Neural cell (in vitro differentiated cells): ENCODE measurements at regions not wholly inside any gene's neighbourhood (a gene's known extent, or its start where the extent isn't known, plus 50 kb on each side); places are given as distances from the start of the nearest gene placed in this dataset.

Source experiments
- H2AFZ ChIP-seq: fragments of 200-600, 300-800 bp; sonication (generic), shearing (Covaris generic); 2 replicates; pipeline ENCODE4 v1.6.0; 2014; ENCODE audit warnings: low read depth, mild to moderate bottlenecking, antibody characterized with exemption, low read length, moderate library complexity
- H3F3A ChIP-seq: fragments of 200-600 bp; shearing (Covaris generic); 2 replicates; pipeline ENCODE4 v1.6.1; 2016; ENCODE audit warnings: mild to moderate bottlenecking, moderate library complexity, mixed read lengths, antibody characterized with exemption, low read length; ENCODE audit not compliant: insufficient read depth, poor library complexity, severe bottlenecking
- H3K27ac ChIP-seq: fragments of 200-600, 300-800 bp; sonication (generic), shearing (Covaris generic); 2 replicates; pipeline ENCODE4 v1.5.1; 2014; ENCODE audit warnings: mild to moderate bottlenecking, low read length, moderate library complexity
- H3K27me3 ChIP-seq: fragments of 300-800, 200-600 bp; sonication (generic), shearing (Covaris generic); 2 replicates; pipeline ENCODE4 v1.6.0; 2014; ENCODE audit warnings: mild to moderate bottlenecking, low read depth, low read length, moderate library complexity; ENCODE audit not compliant: insufficient read depth
- H3K36me3 ChIP-seq: fragments of 300-800, 200-600 bp; sonication (generic), shearing (Covaris generic); 2 replicates; pipeline ENCODE4 v1.5.1; 2014; ENCODE audit warnings: mild to moderate bottlenecking, antibody characterized with exemption, low read length, moderate library complexity; ENCODE audit not compliant: insufficient read depth
- H3K4me2 ChIP-seq: fragments of 300-800, 200-600 bp; sonication (generic), shearing (Covaris generic); 2 replicates; pipeline ENCODE4 v1.6.0; 2014; ENCODE audit warnings: mild to moderate bottlenecking, low read length
- H3K4me3 ChIP-seq: fragments of 300-800, 200-600 bp; sonication (generic), shearing (Covaris generic); 2 replicates; pipeline ENCODE4 v1.5.1; 2014; ENCODE audit warnings: mild to moderate bottlenecking, low read length, moderate library complexity
- H3K79me2 ChIP-seq: fragments of 200-600 bp; shearing (Covaris generic); replicated peaks from 2 replicates; pipeline ENCODE4 v1.6.0; 2014; ENCODE audit warnings: mild to moderate bottlenecking, low read length, moderate library complexity; ENCODE audit not compliant: insufficient read depth
- H3K9ac ChIP-seq: fragments of 300-800, 200-600 bp; sonication (generic), shearing (Covaris generic); 2 replicates; pipeline ENCODE4 v1.6.1; 2016; ENCODE audit warnings: mild to moderate bottlenecking, low read length, mixed read lengths
- H3K9me2 ChIP-seq: fragments of 200-600 bp; shearing (Covaris generic); 2 replicates; pipeline ENCODE4 v1.6.1; 2016; ENCODE audit warnings: mild to moderate bottlenecking, low read length, mixed read lengths; ENCODE audit not compliant: insufficient read depth
- H3K9me3 ChIP-seq: fragments of 200-600, 300-800 bp; sonication (generic), shearing (Covaris generic); 2 replicates; pipeline ENCODE4 v1.6.1; 2016; ENCODE audit warnings: mild to moderate bottlenecking, mixed run types, low read length, moderate library complexity, mixed read lengths
- H4K20me1 ChIP-seq: fragments of 200-600 bp; shearing (Covaris generic); 2 replicates; pipeline ENCODE4 v1.6.1; 2016; ENCODE audit warnings: mild to moderate bottlenecking, mixed run types; ENCODE audit not compliant: insufficient read depth
- EP300 ChIP-seq: fragments of 450-650 bp; conservative IDR thresholded peaks from 2 replicates; pipeline ENCODE4 v1.6.1; 2014; ENCODE audit warnings: antibody characterized with exemption, mild to moderate bottlenecking, moderate library complexity; ENCODE audit not compliant: poor library complexity, severe bottlenecking
- EZH2 ChIP-seq: fragments of 200-600, 300-800 bp; shearing (Covaris generic), sonication (generic); IDR thresholded peaks from 2 replicates; pipeline ENCODE4 v1.6.1; 2014; ENCODE audit warnings: antibody characterized with exemption, low read length, borderline replicate concordance, mild to moderate bottlenecking; ENCODE audit not compliant: insufficient read depth, poor library complexity, severe bottlenecking
- MXI1 ChIP-seq: fragments of 450-650 bp; conservative IDR thresholded peaks from 2 replicates; pipeline ENCODE4 v1.6.1; 2014; ENCODE audit warnings: antibody characterized with exemption, mild to moderate bottlenecking; ENCODE audit not compliant: poor library complexity, severe bottlenecking
- POLR2AphosphoS5 ChIP-seq: IDR thresholded peaks from 2 replicates; pipeline ENCODE4 v1.6.1; 2012
- RAD21 ChIP-seq: fragments of 450-650 bp; conservative IDR thresholded peaks from 2 replicates; pipeline ENCODE4 v1.6.1; 2014; ENCODE audit warnings: antibody characterized with exemption, mild to moderate bottlenecking, moderate library complexity
- SMC3 ChIP-seq: fragments of 450-650 bp; conservative IDR thresholded peaks from 2 replicates; pipeline ENCODE4 v1.6.1; 2014; ENCODE audit warnings: antibody characterized with exemption, mild to moderate bottlenecking, moderate library complexity; ENCODE audit not compliant: poor library complexity
- TAF1 ChIP-seq: IDR thresholded peaks from 2 replicates; pipeline ENCODE4 v1.6.1; 2012; ENCODE audit warnings: low read depth
- TF ChIP-seq, protein P1 (sequence below): fragments of 450-650 bp; IDR thresholded peaks from 2 replicates; pipeline ENCODE4 v1.5.1; 2014; ENCODE audit warnings: antibody characterized with exemption, mild to moderate bottlenecking, moderate library complexity; ENCODE audit not compliant: poor library complexity, severe bottlenecking
- TF ChIP-seq, protein P2 (sequence below): IDR thresholded peaks from 2 replicates; pipeline ENCODE4 v1.6.1; 2012; ENCODE audit warnings: borderline replicate concordance

- H4K20me1 ChIP-seq, result no peaks in the 10 kb centered on the region
- H2AFZ ChIP-seq, result no peak overlapping the region
- H3K9ac ChIP-seq, result no peak overlapping the region
- H3K36me3 ChIP-seq, result no peaks in the 10 kb centered on the region
- H3K9me3 ChIP-seq, result no peaks in the 10 kb centered on the region
- TF ChIP-seq MXI1, result no peak
- TF ChIP-seq TAF1, result no peak
- TF ChIP-seq EZH2, result no peak
- TF ChIP-seq, protein P1, sequence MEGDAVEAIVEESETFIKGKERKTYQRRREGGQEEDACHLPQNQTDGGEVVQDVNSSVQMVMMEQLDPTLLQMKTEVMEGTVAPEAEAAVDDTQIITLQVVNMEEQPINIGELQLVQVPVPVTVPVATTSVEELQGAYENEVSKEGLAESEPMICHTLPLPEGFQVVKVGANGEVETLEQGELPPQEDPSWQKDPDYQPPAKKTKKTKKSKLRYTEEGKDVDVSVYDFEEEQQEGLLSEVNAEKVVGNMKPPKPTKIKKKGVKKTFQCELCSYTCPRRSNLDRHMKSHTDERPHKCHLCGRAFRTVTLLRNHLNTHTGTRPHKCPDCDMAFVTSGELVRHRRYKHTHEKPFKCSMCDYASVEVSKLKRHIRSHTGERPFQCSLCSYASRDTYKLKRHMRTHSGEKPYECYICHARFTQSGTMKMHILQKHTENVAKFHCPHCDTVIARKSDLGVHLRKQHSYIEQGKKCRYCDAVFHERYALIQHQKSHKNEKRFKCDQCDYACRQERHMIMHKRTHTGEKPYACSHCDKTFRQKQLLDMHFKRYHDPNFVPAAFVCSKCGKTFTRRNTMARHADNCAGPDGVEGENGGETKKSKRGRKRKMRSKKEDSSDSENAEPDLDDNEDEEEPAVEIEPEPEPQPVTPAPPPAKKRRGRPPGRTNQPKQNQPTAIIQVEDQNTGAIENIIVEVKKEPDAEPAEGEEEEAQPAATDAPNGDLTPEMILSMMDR, result no peak
- TF ChIP-seq SMC3, result no peak
- TF ChIP-seq, protein P2, sequence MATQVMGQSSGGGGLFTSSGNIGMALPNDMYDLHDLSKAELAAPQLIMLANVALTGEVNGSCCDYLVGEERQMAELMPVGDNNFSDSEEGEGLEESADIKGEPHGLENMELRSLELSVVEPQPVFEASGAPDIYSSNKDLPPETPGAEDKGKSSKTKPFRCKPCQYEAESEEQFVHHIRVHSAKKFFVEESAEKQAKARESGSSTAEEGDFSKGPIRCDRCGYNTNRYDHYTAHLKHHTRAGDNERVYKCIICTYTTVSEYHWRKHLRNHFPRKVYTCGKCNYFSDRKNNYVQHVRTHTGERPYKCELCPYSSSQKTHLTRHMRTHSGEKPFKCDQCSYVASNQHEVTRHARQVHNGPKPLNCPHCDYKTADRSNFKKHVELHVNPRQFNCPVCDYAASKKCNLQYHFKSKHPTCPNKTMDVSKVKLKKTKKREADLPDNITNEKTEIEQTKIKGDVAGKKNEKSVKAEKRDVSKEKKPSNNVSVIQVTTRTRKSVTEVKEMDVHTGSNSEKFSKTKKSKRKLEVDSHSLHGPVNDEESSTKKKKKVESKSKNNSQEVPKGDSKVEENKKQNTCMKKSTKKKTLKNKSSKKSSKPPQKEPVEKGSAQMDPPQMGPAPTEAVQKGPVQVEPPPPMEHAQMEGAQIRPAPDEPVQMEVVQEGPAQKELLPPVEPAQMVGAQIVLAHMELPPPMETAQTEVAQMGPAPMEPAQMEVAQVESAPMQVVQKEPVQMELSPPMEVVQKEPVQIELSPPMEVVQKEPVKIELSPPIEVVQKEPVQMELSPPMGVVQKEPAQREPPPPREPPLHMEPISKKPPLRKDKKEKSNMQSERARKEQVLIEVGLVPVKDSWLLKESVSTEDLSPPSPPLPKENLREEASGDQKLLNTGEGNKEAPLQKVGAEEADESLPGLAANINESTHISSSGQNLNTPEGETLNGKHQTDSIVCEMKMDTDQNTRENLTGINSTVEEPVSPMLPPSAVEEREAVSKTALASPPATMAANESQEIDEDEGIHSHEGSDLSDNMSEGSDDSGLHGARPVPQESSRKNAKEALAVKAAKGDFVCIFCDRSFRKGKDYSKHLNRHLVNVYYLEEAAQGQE, result no peak
- no peak for TF ChIP-seq RAD21
- no peak for TF ChIP-seq POLR2AphosphoS5
- no peak for TF ChIP-seq EP300
- no peak overlapping the region for H3K4me3 ChIP-seq
- H3K27me3 ChIP-seq, result no peaks in the 10 kb centered on the region
- no peak overlapping the region for H3K4me2 ChIP-seq
- H3K27ac ChIP-seq, result no peak overlapping the region
- no peaks in the 10 kb centered on the region for H3F3A ChIP-seq
- H3K9me2 ChIP-seq, result no peaks in the 10 kb centered on the region
- H3K79me2 ChIP-seq, result no peaks in the 10 kb centered on the region
Observed at GRCh38 chr12:58253663-58254062, 312.3 kb downstream of the ATP23 start.

DNA sequence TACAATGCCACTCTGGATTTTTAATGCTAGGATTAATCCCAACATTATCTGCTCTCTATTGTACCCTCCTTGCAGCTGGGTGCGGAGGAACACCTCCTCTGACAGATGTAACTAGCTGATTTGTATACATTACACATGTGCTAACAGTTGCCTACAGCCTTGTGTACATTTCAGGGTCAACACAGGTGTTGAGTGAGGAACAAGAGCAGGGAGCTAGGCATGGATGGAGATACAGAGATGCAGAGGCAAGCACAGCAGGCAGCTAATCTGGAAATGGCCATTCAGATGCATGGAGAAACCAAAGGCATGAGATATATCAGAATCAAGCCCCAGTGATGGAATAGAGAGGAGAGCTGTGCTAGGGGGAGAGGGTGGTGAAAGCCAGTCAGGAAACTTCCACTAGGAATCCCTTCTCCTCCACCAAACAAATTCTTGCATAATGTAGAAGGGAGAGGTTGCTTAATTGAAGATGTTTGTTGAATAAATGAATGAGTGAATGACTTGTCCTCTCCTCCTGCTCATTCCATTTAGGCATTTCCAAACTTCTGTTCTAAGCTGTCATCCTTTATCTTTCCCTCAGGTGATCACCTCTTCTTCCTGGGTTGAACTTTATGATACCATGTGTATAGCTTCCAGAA is 313.2 kb downstream of the ATP23 start:
- no peak overlapping the region for H3K4me2 ChIP-seq
- no peaks in the 10 kb centered on the region for H3F3A ChIP-seq
- no peak overlapping the region for H3K4me3 ChIP-seq
- no peak overlapping the region for H3K9ac ChIP-seq
- H3K79me2 ChIP-seq, result no peaks in the 10 kb centered on the region
- no peaks in the 10 kb centered on the region for H4K20me1 ChIP-seq
- H3K36me3 ChIP-seq, result no peaks in the 10 kb centered on the region
- H3K27ac ChIP-seq, result no peak overlapping the region
- no peaks in the 10 kb centered on the region for H3K9me3 ChIP-seq
- TF ChIP-seq SMC3, result no peak
- TF ChIP-seq RAD21, result no peak
- H2AFZ ChIP-seq, result no peak overlapping the region
- no peaks in the 10 kb centered on the region for H3K9me2 ChIP-seq
- no peaks in the 10 kb centered on the region for H3K27me3 ChIP-seq

- H3F3A ChIP-seq, result no peaks in the 10 kb centered on the region
- no peaks in the 10 kb centered on the region for H4K20me1 ChIP-seq
- no peak overlapping the region for H3K4me3 ChIP-seq
- no peaks in the 10 kb centered on the region for H3K27me3 ChIP-seq
- no peaks in the 10 kb centered on the region for H3K79me2 ChIP-seq
- no peak overlapping the region for H2AFZ ChIP-seq
- H3K9me3 ChIP-seq, result no peaks in the 10 kb centered on the region
- H3K9ac ChIP-seq, result no peak overlapping the region
- TF ChIP-seq POLR2AphosphoS5 (no peak), MXI1 (no peak), RAD21 (no peak), SMC3 (no peak), TAF1 (no peak), EP300 (no peak), EZH2 (no peak)
- TF ChIP-seq, protein P2, result no peak
- TF ChIP-seq, protein P1, result no peak
- H3K4me2 ChIP-seq, result no peak overlapping the region
- H3K9me2 ChIP-seq, result no peaks in the 10 kb centered on the region
- H3K27ac ChIP-seq, result no peak overlapping the region
- H3K36me3 ChIP-seq, result no peaks in the 10 kb centered on the region
Observed at GRCh38 chr12:58262796-58263195, 321.4 kb downstream of the ATP23 start.
